H9 (cell line): ENCODE measurements at regions not wholly inside any gene's neighbourhood (a gene's known extent, or its start where the extent isn't known, plus 50 kb on each side); places are given as distances from the start of the nearest gene placed in this dataset.

ENCODE experiments used
- DNase-seq: peaks from one replicate; pipeline ENCODE4 v3.0.0-alpha.2; 2017
- H2AFZ ChIP-seq: one replicate; pipeline ENCODE4 v1.6.1; 2013; ENCODE audit warnings: mild to moderate bottlenecking, low read length, control low read depth, moderate library complexity
- H2AK5ac ChIP-seq: 2 replicates; pipeline ENCODE4 v1.6.1; 2013; ENCODE audit warnings: low read length, control low read depth, mixed read lengths; ENCODE audit not compliant: insufficient read length
- H2BK120ac ChIP-seq: one replicate; pipeline ENCODE4 v1.6.1; 2013; ENCODE audit warnings: low read depth, mild to moderate bottlenecking, low read length, control low read depth, inconsistent platforms; ENCODE audit not compliant: poor library complexity, severe bottlenecking
- H2BK12ac ChIP-seq: 2 replicates; pipeline ENCODE4 v1.6.1; 2013; ENCODE audit warnings: low read length, control low read depth, mixed read lengths, low read depth; ENCODE audit not compliant: insufficient read length
- H2BK15ac ChIP-seq: 2 replicates; pipeline ENCODE4 v1.6.1; 2013; ENCODE audit warnings: low read depth, low read length, control low read depth
- H2BK20ac ChIP-seq: one replicate; pipeline ENCODE4 v1.6.1; 2013; ENCODE audit warnings: low read depth, mild to moderate bottlenecking, low read length, control low read depth, inconsistent platforms; ENCODE audit not compliant: poor library complexity, severe bottlenecking
- H2BK5ac ChIP-seq: 2 replicates; pipeline ENCODE4 v1.6.1; 2013; ENCODE audit warnings: low read length, control low read depth, mixed read lengths; ENCODE audit not compliant: insufficient read length
- H3K14ac ChIP-seq: 2 replicates; pipeline ENCODE4 v1.6.1; 2013; ENCODE audit warnings: low read length, control low read depth; ENCODE audit not compliant: insufficient read depth
- H3K18ac ChIP-seq: 2 replicates; pipeline ENCODE4 v1.6.1; 2013; ENCODE audit warnings: low read depth, mild to moderate bottlenecking, mixed read lengths, low read length, control low read depth; ENCODE audit not compliant: insufficient read length
- H3K23ac ChIP-seq: 2 replicates; pipeline ENCODE4 v1.6.1; 2013; ENCODE audit warnings: low read length, control low read depth, mixed read lengths, low read depth; ENCODE audit not compliant: insufficient read length
- H3K23me2 ChIP-seq: 2 replicates; pipeline ENCODE4 v1.6.1; 2013; ENCODE audit warnings: low read depth, mild to moderate bottlenecking, mixed read lengths, low read length, control low read depth; ENCODE audit not compliant: insufficient read length, poor library complexity, severe bottlenecking
- H3K27ac ChIP-seq: 2 replicates; pipeline ENCODE4 v1.5.1; 2013; ENCODE audit warnings: low read length, control low read depth, mixed read lengths, low read depth; ENCODE audit not compliant: insufficient read length
- H3K27me3 ChIP-seq: 2 replicates; pipeline ENCODE4 v1.6.1; 2013; ENCODE audit warnings: low read length, control low read depth, inconsistent platforms; ENCODE audit not compliant: insufficient read depth
- H3K4ac ChIP-seq: 2 replicates; pipeline ENCODE4 v1.6.1; 2013; ENCODE audit warnings: low read depth, mild to moderate bottlenecking, control low read depth, inconsistent platforms, low read length, moderate library complexity
- H3K4me1 ChIP-seq: 2 replicates; pipeline ENCODE4 v1.6.1; 2013; ENCODE audit warnings: low read length, control low read depth, inconsistent platforms; ENCODE audit not compliant: insufficient read depth
- H3K4me2 ChIP-seq: 2 replicates; pipeline ENCODE4 v1.6.1; 2013; ENCODE audit warnings: low read length, control low read depth, mixed read lengths; ENCODE audit not compliant: insufficient read length, insufficient read depth
- H3K56ac ChIP-seq: 2 replicates; pipeline ENCODE4 v1.6.1; 2013; ENCODE audit warnings: low read depth, mild to moderate bottlenecking, mixed read lengths, low read length, control low read depth; ENCODE audit not compliant: insufficient read length
- H3K79me1 ChIP-seq: 2 replicates; pipeline ENCODE4 v1.6.1; 2013; ENCODE audit warnings: low read depth, mild to moderate bottlenecking, moderate library complexity, low read length, control low read depth, inconsistent platforms; ENCODE audit not compliant: insufficient read depth, poor library complexity, severe bottlenecking
- H3K79me2 ChIP-seq: 2 replicates; pipeline ENCODE4 v1.6.1; 2013; ENCODE audit warnings: low read length, control low read depth, inconsistent platforms; ENCODE audit not compliant: insufficient read depth
- H3K9ac ChIP-seq: 2 replicates; pipeline ENCODE4 v1.6.1; 2013; ENCODE audit warnings: low read length, control low read depth, mixed read lengths; ENCODE audit not compliant: insufficient read length; ENCODE audit errors: extremely low read depth
- H3K9me3 ChIP-seq: one replicate; pipeline ENCODE4 v1.6.1; 2013; ENCODE audit warnings: low read depth, low read length, inconsistent platforms; ENCODE audit not compliant: control insufficient read depth
- H3T11ph ChIP-seq: one replicate; pipeline ENCODE4 v1.6.1; 2013; ENCODE audit warnings: mild to moderate bottlenecking, low read length, control low read depth, inconsistent platforms
- H4K20me1 ChIP-seq: one replicate; pipeline ENCODE4 v1.6.1; 2013; ENCODE audit not compliant: control insufficient read depth, insufficient read length, insufficient read depth
- H4K5ac ChIP-seq: 2 replicates; pipeline ENCODE4 v1.6.1; 2013; ENCODE audit warnings: low read depth, mild to moderate bottlenecking, mixed read lengths, low read length, control low read depth; ENCODE audit not compliant: insufficient read length
- H4K8ac ChIP-seq: replicated peaks from 2 replicates; pipeline ENCODE4 v1.6.1; 2013; ENCODE audit warnings: low read length, control low read depth, mixed read lengths, low read depth; ENCODE audit not compliant: insufficient read length
- H4K91ac ChIP-seq: 2 replicates; pipeline ENCODE4 v1.6.1; 2013; ENCODE audit warnings: low read depth, mild to moderate bottlenecking, moderate library complexity, mixed read lengths, low read length, control low read depth; ENCODE audit not compliant: insufficient read length
- H3K27ac Mint-ChIP-seq, 3 experiments: 2 replicates in 2 of 3; 3 replicates in 1 of 3; pipeline ENCODE4 v1.8.0; 2020 to 2021; ENCODE audit warnings: mixed read lengths in 3 of 3, mild to moderate bottlenecking in 1 of 3, moderate library complexity in 1 of 3
- H3K27me3 Mint-ChIP-seq: 2 replicates; pipeline ENCODE4 v1.8.0; 2021; ENCODE audit warnings: low read depth, mild to moderate bottlenecking, moderate library complexity, mixed read lengths
- H3K36me3 Mint-ChIP-seq, 3 experiments: 2 replicates in 2 of 3; 3 replicates in 1 of 3; pipeline ENCODE4 v1.8.0; 2020 to 2021; ENCODE audit warnings: low read depth in 3 of 3, mixed read lengths in 3 of 3; ENCODE audit not compliant: insufficient read depth in 1 of 3
- H3K4me1 Mint-ChIP-seq, 2 experiments: 2 replicates each; pipeline ENCODE4 v1.8.0; 2020; ENCODE audit warnings: mixed read lengths in 2 of 2
- H3K4me3 Mint-ChIP-seq, 2 experiments: 2 replicates in 1 of 2; 3 replicates in 1 of 2; pipeline ENCODE4 v1.8.0; 2020 to 2021; ENCODE audit warnings: mild to moderate bottlenecking in 2 of 2, mixed read lengths in 2 of 2, moderate library complexity in 1 of 2
- H3K9me3 Mint-ChIP-seq, 2 experiments: 2 replicates in 1 of 2; 3 replicates in 1 of 2; pipeline ENCODE4 v1.8.0; 2020; ENCODE audit warnings: mild to moderate bottlenecking in 2 of 2, mixed read lengths in 2 of 2, moderate library complexity in 1 of 2
- WGBS: extraction: QIAGEN DNeasy Blood & Tissue Kit; methylation state at CpG from one replicate; pipeline ENCODE4 v1.1.7; 2013; ENCODE audit warnings: missing lambda C conversion rate, low lambda C conversion rate, mixed read lengths; ENCODE audit not compliant: insufficient read length; ENCODE audit errors: extremely low coverage; 5-methylcytosine and 5-hydroxymethylcytosine counted together
- TF ChIP-seq, protein P1 (sequence below): fragments of 200-600 bp; sonication (generic); conservative IDR thresholded peaks from 3 replicates; pipeline ENCODE4 v1.8.0; 2021; ENCODE audit warnings: antibody characterized with exemption, mild to moderate bottlenecking

- Histone ChIP-seq H3K14ac (no peak overlapping the region), H2AFZ (no peak overlapping the region), H2BK15ac (no peak overlapping the region), H3K9ac (no peak overlapping the region), H3K27ac (no peak overlapping the region), H3K4me2 (no peak overlapping the region), H3K27me3 (no peaks in the 10 kb centered on the region), H2BK20ac (no peak overlapping the region), H2AK5ac (no peak overlapping the region), H2BK120ac (no peak overlapping the region), H3K23ac (no peak overlapping the region), H3K79me2 (no peaks in the 10 kb centered on the region), H3K4ac (no peak overlapping the region), H4K5ac (no peak overlapping the region), H3K56ac (no peak overlapping the region), H3K79me1 (no peaks in the 10 kb centered on the region), H3K23me2 (no peaks in the 10 kb centered on the region), H4K8ac (no peak overlapping the region), H3T11ph (no peak overlapping the region), H3K18ac (no peak overlapping the region), H3K9me3 (no peaks in the 10 kb centered on the region), H3K4me1 (no peaks in the 10 kb centered on the region), H2BK5ac (no peak overlapping the region), H4K20me1 (no peaks in the 10 kb centered on the region), H4K91ac (no peak overlapping the region), H2BK12ac (no peak overlapping the region)
- TF ChIP-seq, protein P1, sequence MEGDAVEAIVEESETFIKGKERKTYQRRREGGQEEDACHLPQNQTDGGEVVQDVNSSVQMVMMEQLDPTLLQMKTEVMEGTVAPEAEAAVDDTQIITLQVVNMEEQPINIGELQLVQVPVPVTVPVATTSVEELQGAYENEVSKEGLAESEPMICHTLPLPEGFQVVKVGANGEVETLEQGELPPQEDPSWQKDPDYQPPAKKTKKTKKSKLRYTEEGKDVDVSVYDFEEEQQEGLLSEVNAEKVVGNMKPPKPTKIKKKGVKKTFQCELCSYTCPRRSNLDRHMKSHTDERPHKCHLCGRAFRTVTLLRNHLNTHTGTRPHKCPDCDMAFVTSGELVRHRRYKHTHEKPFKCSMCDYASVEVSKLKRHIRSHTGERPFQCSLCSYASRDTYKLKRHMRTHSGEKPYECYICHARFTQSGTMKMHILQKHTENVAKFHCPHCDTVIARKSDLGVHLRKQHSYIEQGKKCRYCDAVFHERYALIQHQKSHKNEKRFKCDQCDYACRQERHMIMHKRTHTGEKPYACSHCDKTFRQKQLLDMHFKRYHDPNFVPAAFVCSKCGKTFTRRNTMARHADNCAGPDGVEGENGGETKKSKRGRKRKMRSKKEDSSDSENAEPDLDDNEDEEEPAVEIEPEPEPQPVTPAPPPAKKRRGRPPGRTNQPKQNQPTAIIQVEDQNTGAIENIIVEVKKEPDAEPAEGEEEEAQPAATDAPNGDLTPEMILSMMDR, result no peak
- no peak for DNase-seq
- H3K36me3 Mint-ChIP-seq, result no peaks in the 10 kb centered on the region; a peak in 1 of 7 replicates
- WGBS, result no CpG with 5 or more reads among the region's 6 CpGs
- no peaks in the 10 kb centered on the region; a peak in 2 of 5 replicates for H3K9me3 Mint-ChIP-seq
- H3K4me1 Mint-ChIP-seq, result no peaks in the 10 kb centered on the region
- no peak overlapping the region for H3K4me3 Mint-ChIP-seq
- H3K27me3 Mint-ChIP-seq, result peaks cover 1% of the 10 kb centered on the region; the same call in 1 of the 2 replicates
- H3K27ac Mint-ChIP-seq, result peak overlapping the region in 1 of 3 experiments; percentile 9; a peak in 1 of 7 replicates
These were observed 126.5 kb upstream of the ZEB1 start for GRCh38 chr10:31192475-31192874.
